HL-60/S4 (cell line): ENCODE measurements at regions not wholly inside any gene's neighbourhood (a gene's known extent, or its start where the extent isn't known, plus 50 kb on each side); places are given as distances from the start of the nearest gene placed in this dataset.
"Not testable (repeated sequence)": the region's sequence is repeated elsewhere in the genome, so short reads cannot be mapped to it uniquely, and the experiment has no call there.

Experiments
- in situ Hi-C: fragments of 300-500 bp; cut with MboI; formaldehyde crosslinking; loops from 2 replicates; pipeline ENCODE4 v1.14.3; 2022; ENCODE audit warnings: low sequenced_read_pairs

- in situ Hi-C loops: loop anchor here (5.0 to 10.0 kb wide), 3 partner anchors 38 to 1795 kb away; a partner anchor contains a TSS
Observed at GRCh38 chr6:27829453-27830211, 82.6 kb downstream of the OR2B2 start.

- in situ Hi-C loops: loop anchor here (5.0 kb wide), 1 partner anchor 40 kb away; a partner anchor contains a TSS
Observed at GRCh38 chr6:27827477-27827876, 84.7 kb downstream of the OR2B2 start.

GRCh38 chr6:27826612-27826985 is 85.6 kb downstream of the OR2B2 start:
- in situ Hi-C loops: loop anchor here (5.0 kb wide), 1 partner anchor 41 kb away; a partner anchor contains a TSS

GRCh38 chr6:27825848-27826611 is 86.2 kb downstream of the OR2B2 start:
- in situ Hi-C loops: loop anchor here (5.0 kb wide), 1 partner anchor 41 kb away; a partner anchor contains a TSS

GRCh38 chr6:27825025-27825793 is 87.0 kb downstream of the OR2B2 start:
- in situ Hi-C loops: loop anchor here (5.0 kb wide), 1 partner anchor 42 kb away; a partner anchor contains a TSS

GRCh38 chr6:27824211-27825024 is 87.8 kb downstream of the OR2B2 start:
- in situ Hi-C loops: loop anchor here (5.0 kb wide), 1 partner anchor 43 kb away; a partner anchor contains a TSS

GRCh38 chr6:27823714-27824210 is 88.4 kb downstream of the OR2B2 start:
- in situ Hi-C loops: not testable (repeated sequence)

- in situ Hi-C loops: no loop called here
Observed at GRCh38 chr6:27816906-27817305, 95.3 kb downstream of the OR2B2 start.

- in situ Hi-C loops: no loop called here
Observed at GRCh38 chr6:27814665-27815424, 97.4 kb downstream of the OR2B2 start.

GRCh38 chr6:27814415-27814664 is 97.9 kb downstream of the OR2B2 start:
- in situ Hi-C loops: not testable (repeated sequence)

GRCh38 chr6:27812805-27813492 is 99.2 kb downstream of the OR2B2 start:
- in situ Hi-C loops: no loop called here

GRCh38 chr6:27812078-27812804 is 100.0 kb downstream of the OR2B2 start:
- in situ Hi-C loops: no loop called here

GRCh38 chr6:27811451-27811772 is 100.8 kb downstream of the OR2B2 start:
- in situ Hi-C loops: no loop called here

- in situ Hi-C loops: no loop called here
Observed at GRCh38 chr6:27810768-27811450, 101.3 kb downstream of the OR2B2 start.

GRCh38 chr6:27809939-27810767 is 102.0 kb downstream of the OR2B2 start:
- in situ Hi-C loops: loop anchor here (5.0 kb wide), 1 partner anchor 82 kb away; a partner anchor contains a TSS

- in situ Hi-C loops: loop anchor here (5.0 kb wide), 1 partner anchor 83 kb away; a partner anchor contains a TSS
Observed at GRCh38 chr6:27809067-27809938, 102.9 kb downstream of the OR2B2 start.
